ENCODE measurements at regions not wholly inside any gene's neighbourhood (a gene's known extent, or its start where the extent isn't known, plus 50 kb on each side); places are given as distances from the start of the nearest gene placed in this dataset.

GRCh38 chr2:42846932-42847595 is 54.7 kb upstream of the HAAO start:
- H3K4me3 ChIP-seq (ENCODE audit: low read depth, low read length), result no peak overlapping the region
- no peak for DNase-seq (ENCODE audit: low read depth)
- TF ChIP-seq MYC (IDR thresholded peaks at IDR 0.05; ENCODE audit: low read depth, low read length) (no peak), MAX (IDR thresholded peaks at IDR 0.05; ENCODE audit: low read depth, low read length) (no peak), CTCF (IDR thresholded peaks at IDR 0.05; ENCODE audit: low read depth, low read length) (no peak), POLR2A (IDR thresholded peaks at IDR 0.05; ENCODE audit: extremely low read depth, insufficient read length) (no peak)

GRCh38 chr2:42846026-42846425 is 53.6 kb upstream of the HAAO start:
- TF ChIP-seq CTCF (IDR thresholded peaks at IDR 0.05; ENCODE audit: low read depth, low read length), result no peak
- no peak for TF ChIP-seq POLR2A (IDR thresholded peaks at IDR 0.05; ENCODE audit: extremely low read depth, insufficient read length)
- no peak for TF ChIP-seq MYC (IDR thresholded peaks at IDR 0.05; ENCODE audit: low read depth, low read length)
- no peak for TF ChIP-seq MAX (IDR thresholded peaks at IDR 0.05; ENCODE audit: low read depth, low read length)

GRCh38 chr2:42844901-42845821 is 52.8 kb upstream of the HAAO start:
- DNase-seq (ENCODE audit: low read depth), result no peak
- no peak for TF ChIP-seq MAX (IDR thresholded peaks at IDR 0.05; ENCODE audit: low read depth, low read length)
- TF ChIP-seq MYC (IDR thresholded peaks at IDR 0.05; ENCODE audit: low read depth, low read length), result no peak
- TF ChIP-seq POLR2A (IDR thresholded peaks at IDR 0.05; ENCODE audit: extremely low read depth, insufficient read length), result no peak
- no peak for TF ChIP-seq CTCF (IDR thresholded peaks at IDR 0.05; ENCODE audit: low read depth, low read length)
- H3K4me3 ChIP-seq (ENCODE audit: low read depth, low read length), result no peak overlapping the region

More at GRCh38 chr2:42846026-42846425, 53.6 kb upstream of the HAAO start:
- H3K4me3 ChIP-seq (ENCODE audit: low read depth, low read length), result no peak overlapping the region
- no peak for DNase-seq (ENCODE audit: low read depth)

- no peak for DNase-seq (ENCODE audit: low read depth)
- TF ChIP-seq MAX (IDR thresholded peaks at IDR 0.05; ENCODE audit: low read depth, low read length) (no peak), POLR2A (IDR thresholded peaks at IDR 0.05; ENCODE audit: extremely low read depth, insufficient read length) (no peak), MYC (IDR thresholded peaks at IDR 0.05; ENCODE audit: low read depth, low read length) (no peak), CTCF (IDR thresholded peaks at IDR 0.05; ENCODE audit: low read depth, low read length) (no peak)
- H3K4me3 ChIP-seq (ENCODE audit: low read depth, low read length), result no peak overlapping the region
These were observed 52.0 kb upstream of the HAAO start for GRCh38 chr2:42844366-42844765.

- no peak for DNase-seq (ENCODE audit: low read depth)
- no peak overlapping the region for H3K4me3 ChIP-seq (ENCODE audit: low read depth, low read length)
- TF ChIP-seq POLR2A (IDR thresholded peaks at IDR 0.05; ENCODE audit: extremely low read depth, insufficient read length) (no peak), CTCF (IDR thresholded peaks at IDR 0.05; ENCODE audit: low read depth, low read length) (no peak), MYC (IDR thresholded peaks at IDR 0.05; ENCODE audit: low read depth, low read length) (no peak)
These were observed 51.2 kb upstream of the HAAO start for GRCh38 chr2:42843611-42844010.
